ENCODE measurements at regions not wholly inside any gene's neighbourhood (a gene's known extent, or its start where the extent isn't known, plus 50 kb on each side); places are given as distances from the start of the nearest gene placed in this dataset.

- no peak for DNase-seq (ENCODE audit: low read depth)
- H3K4me3 ChIP-seq (ENCODE audit: low read depth, low read length), result no peak overlapping the region
- in situ Hi-C loops (cut with HindIII; ENCODE audit: low sequenced_read_pairs), result no loop called here
- TF ChIP-seq, protein P1, sequence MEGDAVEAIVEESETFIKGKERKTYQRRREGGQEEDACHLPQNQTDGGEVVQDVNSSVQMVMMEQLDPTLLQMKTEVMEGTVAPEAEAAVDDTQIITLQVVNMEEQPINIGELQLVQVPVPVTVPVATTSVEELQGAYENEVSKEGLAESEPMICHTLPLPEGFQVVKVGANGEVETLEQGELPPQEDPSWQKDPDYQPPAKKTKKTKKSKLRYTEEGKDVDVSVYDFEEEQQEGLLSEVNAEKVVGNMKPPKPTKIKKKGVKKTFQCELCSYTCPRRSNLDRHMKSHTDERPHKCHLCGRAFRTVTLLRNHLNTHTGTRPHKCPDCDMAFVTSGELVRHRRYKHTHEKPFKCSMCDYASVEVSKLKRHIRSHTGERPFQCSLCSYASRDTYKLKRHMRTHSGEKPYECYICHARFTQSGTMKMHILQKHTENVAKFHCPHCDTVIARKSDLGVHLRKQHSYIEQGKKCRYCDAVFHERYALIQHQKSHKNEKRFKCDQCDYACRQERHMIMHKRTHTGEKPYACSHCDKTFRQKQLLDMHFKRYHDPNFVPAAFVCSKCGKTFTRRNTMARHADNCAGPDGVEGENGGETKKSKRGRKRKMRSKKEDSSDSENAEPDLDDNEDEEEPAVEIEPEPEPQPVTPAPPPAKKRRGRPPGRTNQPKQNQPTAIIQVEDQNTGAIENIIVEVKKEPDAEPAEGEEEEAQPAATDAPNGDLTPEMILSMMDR (IDR thresholded peaks at IDR 0.05; ENCODE audit: low read depth, low read length, missing control alignments), result no peak
Observed at GRCh38 chr7:16172366-16172765, 249.0 kb downstream of the CRPPA start.

DNA sequence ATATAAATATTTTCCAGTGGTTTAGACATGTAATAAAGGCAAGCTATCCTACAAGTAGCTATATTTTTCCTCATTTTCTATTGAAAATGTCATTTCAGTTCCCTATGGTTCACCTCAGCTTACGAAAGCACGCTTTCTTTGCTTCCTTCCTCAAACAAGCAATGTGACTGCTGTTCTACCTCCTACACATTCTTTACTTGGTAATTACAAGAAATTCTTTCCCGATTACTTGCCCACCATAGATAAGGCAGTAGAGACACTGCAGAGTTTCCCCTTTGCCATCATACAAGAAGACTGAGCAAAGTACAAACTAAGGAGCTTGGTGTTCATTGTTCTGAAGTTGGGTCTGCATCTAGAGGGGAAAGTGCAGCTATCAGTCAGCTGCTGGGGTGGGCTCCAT, 249.4 kb downstream of the CRPPA start:
- in situ Hi-C loops (cut with HindIII; ENCODE audit: low sequenced_read_pairs), result no loop called here
- TF ChIP-seq, protein P1 (IDR thresholded peaks at IDR 0.05; ENCODE audit: low read depth, low read length, missing control alignments), result no peak
- no peak for DNase-seq (ENCODE audit: low read depth)

GRCh38 chr7:16170671-16171070, 250.7 kb downstream of the CRPPA start:
- no peak for DNase-seq (ENCODE audit: low read depth)
- TF ChIP-seq, protein P1 (IDR thresholded peaks at IDR 0.05; ENCODE audit: low read depth, low read length, missing control alignments), result no peak
- in situ Hi-C loops (cut with HindIII; ENCODE audit: low sequenced_read_pairs), result no loop called here
- H3K4me3 ChIP-seq (ENCODE audit: low read depth, low read length), result no peak overlapping the region

More for the DNA sequence above, 249.4 kb downstream of the CRPPA start:
- no peak overlapping the region for H3K4me3 ChIP-seq (ENCODE audit: low read depth, low read length)

DNA sequence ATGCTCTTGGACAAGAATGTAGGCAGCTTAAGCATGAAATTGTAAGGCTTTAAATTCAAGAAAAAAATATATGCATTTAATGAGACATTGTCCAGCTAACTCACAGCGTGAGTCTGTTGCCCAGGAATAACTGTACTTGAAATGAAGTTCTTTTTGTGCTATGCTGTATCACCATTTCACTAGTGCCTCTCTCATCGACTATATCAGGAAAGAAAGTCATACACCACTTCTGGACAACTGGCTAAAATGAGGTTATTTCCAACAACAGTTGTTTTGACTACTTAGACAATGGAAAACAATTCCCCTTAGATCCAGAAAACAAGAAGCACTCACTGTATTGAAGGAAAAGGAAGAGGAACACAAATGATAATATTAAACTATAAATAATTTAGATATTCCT, 251.8 kb downstream of the CRPPA start:
- DNase-seq (ENCODE audit: low read depth), result no peak
- in situ Hi-C loops (cut with HindIII; ENCODE audit: low sequenced_read_pairs), result no loop called here
- H3K4me3 ChIP-seq (ENCODE audit: low read depth, low read length), result no peak overlapping the region
- TF ChIP-seq, protein P1 (IDR thresholded peaks at IDR 0.05; ENCODE audit: low read depth, low read length, missing control alignments), result no peak

DNA sequence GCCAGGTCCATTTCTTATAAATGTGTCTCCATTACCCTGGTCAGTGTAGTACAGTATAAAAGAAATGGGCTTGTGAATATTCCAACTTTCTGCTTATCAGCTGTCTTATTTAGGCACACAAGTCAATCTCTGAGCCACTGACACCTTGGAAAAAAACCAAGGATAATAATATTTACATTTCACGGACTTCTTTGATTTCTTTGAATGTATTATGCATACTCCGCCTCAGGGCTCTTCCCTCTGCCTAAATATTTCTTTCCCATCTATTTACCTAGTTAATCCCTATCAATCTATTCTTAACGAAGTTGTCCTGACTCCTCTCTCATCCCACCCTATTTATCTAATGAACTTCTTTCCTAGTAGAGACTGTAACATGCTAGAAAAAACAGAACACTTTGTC, 253.8 kb downstream of the CRPPA start:
- in situ Hi-C loops (cut with HindIII; ENCODE audit: low sequenced_read_pairs), result no loop called here
- no peak overlapping the region for H3K4me3 ChIP-seq (ENCODE audit: low read depth, low read length)
- DNase-seq (ENCODE audit: low read depth), result no peak
- TF ChIP-seq, protein P1 (IDR thresholded peaks at IDR 0.05; ENCODE audit: low read depth, low read length, missing control alignments), result no peak

- in situ Hi-C loops (cut with HindIII; ENCODE audit: low sequenced_read_pairs), result no loop called here
- TF ChIP-seq, protein P1 (IDR thresholded peaks at IDR 0.05; ENCODE audit: low read depth, low read length, missing control alignments), result no peak
- no peak for DNase-seq (ENCODE audit: low read depth)
- no peak overlapping the region for H3K4me3 ChIP-seq (ENCODE audit: low read depth, low read length)
Observed at GRCh38 chr7:16144361-16144760, 277.0 kb downstream of the CRPPA start.

DNA sequence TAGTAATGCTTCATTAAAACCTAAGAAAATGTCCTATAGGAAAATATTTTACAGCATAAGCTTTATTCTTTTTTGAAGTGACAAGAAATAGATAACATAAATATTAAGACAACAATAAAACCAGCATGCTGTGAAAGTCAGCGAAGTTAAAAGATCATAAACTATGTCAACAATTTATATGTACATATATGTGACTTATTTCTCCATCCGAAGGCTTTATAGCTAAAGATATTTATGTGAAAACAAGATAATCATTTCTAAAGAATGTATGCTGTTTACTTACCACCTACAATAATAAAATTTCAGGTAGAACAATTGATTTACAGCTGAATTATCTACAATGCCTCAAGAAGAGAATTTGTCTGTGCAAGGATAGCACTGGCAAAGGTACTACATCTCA, 283.4 kb downstream of the CRPPA start:
- no peak overlapping the region for H3K4me3 ChIP-seq (ENCODE audit: low read depth, low read length)
- in situ Hi-C loops (cut with HindIII; ENCODE audit: low sequenced_read_pairs), result no loop called here
- DNase-seq (ENCODE audit: low read depth), result no peak
- TF ChIP-seq, protein P1 (IDR thresholded peaks at IDR 0.05; ENCODE audit: low read depth, low read length, missing control alignments), result no peak

Measured in astrocyte of the cerebellum (primary cell).